Bone marrow (tissue), 2 donors: ENCODE measurements at regions not wholly inside any gene's neighbourhood (a gene's known extent, or its start where the extent isn't known, plus 50 kb on each side); places are given as distances from the start of the nearest gene placed in this dataset.
"Not testable (repeated sequence)": the region's sequence is repeated elsewhere in the genome, so short reads cannot be mapped to it uniquely, and the experiment has no call there.

Experiments used
- DNase-seq, 2 donors: peaks; one replicate each; lab custom pipeline; 2025; lab: John Stamatoyannopoulos, UW

- DNase-seq: no peak
These were observed 522.5 kb upstream of the DPP6 start for GRCh38 chr7:153529651-153530165.

DNA sequence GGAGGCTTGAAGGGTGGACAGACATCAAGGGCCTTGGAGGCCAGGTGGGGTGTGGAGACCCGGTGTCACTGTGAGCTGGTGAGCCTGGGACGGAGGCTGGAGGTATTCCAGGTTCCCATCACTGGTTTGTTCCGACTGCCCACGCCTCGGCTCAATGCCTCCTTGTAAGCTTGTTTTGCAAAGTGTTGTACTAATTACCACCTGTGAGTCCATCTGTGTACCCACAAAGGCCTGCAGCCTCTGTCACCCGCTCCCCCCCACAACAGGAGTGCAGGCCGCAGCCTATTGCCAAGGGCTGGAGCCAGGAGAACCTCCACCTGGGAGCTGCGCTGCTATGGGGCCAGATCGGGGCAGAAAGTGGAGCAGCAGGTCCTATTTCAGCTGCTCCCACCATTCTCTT, 521.8 kb upstream of the DPP6 start:
- DNase-seq: no peak

- no peak for DNase-seq
These were observed 519.9 kb upstream of the DPP6 start for GRCh38 chr7:153532326-153532725.

DNA sequence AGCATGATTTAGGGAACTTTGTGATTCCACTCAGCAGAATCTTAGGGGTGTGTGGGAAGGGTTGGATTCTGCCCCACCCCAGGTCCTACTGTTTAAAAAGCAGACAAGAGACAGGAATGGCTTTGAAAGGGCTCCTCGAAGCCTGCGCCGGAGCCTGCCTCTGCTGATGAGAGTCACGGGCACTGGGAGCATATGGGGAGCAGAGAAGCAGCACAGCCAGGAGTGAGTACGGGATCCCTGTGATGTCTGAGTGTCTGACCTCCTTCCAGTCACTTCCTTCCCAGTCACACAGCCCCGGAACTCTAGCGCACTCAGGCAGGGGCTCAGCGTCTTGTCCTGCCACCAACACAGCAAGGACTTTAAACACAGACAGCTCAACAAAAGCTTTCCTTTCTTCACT, 514.9 kb upstream of the DPP6 start:
- DNase-seq: no peak

DNA sequence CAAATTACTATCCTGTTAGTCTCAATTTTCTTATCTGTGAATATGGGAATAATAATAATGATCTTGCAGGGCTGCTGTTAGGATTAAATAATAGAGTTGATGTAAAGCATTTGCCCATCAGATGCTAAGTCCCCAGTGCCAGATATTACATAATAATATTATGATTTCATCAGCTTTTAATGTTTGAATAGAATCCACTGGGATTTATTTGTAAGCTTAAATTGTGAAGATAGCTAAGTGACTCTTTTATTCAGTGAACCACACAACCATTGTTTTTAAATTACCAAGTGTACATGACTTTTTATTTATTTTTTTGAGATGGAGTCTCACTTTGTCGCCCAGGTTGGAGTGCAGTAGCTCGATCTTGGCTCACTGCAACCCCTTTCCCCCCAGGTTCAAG, 510.3 kb upstream of the DPP6 start:
- no peak for DNase-seq

DNA sequence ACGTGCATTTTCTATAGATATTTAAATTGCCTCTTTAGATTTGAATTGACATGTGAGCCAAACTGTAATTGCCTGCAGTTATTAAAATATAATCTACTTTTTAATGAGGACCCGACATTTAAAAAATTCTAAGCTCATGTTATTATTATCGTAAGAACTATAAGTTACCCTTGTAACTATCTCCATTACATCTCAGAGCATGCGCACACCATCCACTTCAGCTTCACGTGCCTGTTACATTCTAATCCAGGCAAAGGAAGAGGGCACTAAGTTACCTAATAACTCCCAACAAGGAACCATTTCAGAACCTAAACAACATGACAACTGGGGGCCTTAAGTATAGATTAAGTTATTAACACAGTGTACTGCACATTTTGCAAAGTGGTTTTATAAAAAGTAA, 509.0 kb upstream of the DPP6 start:
- no peak for DNase-seq

GRCh38 chr7:153550173-153550572, 502.0 kb upstream of the DPP6 start:
- DNase-seq: no peak

GRCh38 chr7:153564391-153564790, 487.8 kb upstream of the DPP6 start:
- DNase-seq: no peak

- no peak for DNase-seq
These were observed 485.9 kb upstream of the DPP6 start for GRCh38 chr7:153566324-153566723.

DNA sequence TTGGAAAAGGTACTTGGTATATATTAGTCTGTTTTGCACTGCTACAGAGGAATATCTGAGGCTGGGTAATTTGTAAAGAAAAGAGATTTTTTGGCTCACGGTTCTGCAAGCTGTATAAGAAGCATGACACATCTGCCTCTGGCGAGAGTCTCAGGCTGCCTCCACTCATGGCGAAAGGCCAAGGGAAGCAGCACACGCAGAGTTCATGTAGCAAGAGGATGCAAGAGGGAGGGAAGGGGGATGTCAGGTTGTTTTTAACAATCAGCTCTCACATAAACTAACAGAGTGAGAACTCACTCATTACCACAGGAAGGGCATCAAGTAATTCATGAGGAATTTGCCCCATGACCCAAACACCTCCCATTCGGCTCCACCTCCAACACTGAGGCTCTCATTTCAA, 484.8 kb upstream of the DPP6 start:
- no peak for DNase-seq

- DNase-seq: not testable (repeated sequence)
These were observed 482.7 kb upstream of the DPP6 start for GRCh38 chr7:153569520-153569919.

DNA sequence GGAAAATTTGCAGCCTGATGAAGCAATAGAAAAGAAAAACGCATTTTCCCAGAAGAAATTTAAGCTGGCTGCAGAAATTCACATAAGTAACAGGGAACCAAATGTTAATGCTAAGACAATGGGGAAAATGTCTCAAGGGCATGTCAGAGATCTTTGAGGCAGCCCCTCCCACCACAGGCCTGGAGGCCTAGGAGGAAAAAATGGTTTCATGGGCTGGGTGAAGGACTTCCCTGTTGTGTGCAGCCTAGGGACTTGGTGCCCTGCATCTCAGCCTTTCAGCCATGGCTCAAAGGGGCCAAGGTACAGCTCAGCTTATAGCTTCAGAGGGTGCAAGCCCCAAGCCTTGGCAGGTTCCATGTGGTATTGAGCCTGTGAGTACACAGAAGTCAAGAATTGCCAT, 476.1 kb upstream of the DPP6 start:
- no peak for DNase-seq

- DNase-seq: no peak
These were observed 470.8 kb upstream of the DPP6 start for GRCh38 chr7:153581419-153581818.

DNA sequence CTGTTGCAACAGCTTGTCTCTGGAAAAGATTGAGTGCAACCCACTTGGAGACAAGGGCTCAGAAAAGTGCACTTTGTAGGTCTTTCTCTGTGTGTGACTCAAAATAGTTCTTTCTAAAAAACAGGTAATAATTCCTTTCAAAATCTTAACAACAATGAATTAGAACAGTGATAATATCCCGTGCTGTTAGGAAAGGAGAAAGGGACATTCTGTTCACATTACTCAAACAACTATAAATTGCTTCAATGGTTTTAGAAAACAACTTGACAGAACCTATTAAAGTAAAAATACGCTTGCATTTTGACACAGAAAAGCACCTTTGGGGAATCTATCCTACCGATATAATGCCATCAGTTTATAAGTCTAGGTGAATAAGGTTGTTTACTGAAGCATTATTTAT, 468.1 kb upstream of the DPP6 start:
- no peak for DNase-seq

DNA sequence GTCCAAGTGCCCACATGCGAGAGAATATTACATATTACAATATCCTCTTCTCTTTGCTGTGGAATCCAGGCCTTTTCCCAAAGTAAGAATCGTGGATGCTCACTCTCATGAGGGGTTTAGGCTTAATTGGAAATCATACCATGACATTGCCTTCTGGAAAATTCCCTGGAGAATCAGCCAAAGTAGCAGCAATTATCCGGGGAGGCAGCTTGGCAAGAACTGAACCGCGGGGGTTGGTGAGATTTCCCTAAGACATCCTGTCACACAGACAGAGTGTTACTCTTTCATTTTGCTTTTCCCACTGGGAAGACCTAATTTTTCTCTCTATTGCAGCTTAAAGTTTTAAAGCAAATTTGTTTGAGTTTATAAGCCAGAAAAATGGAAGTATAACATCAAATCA, 463.6 kb upstream of the DPP6 start:
- DNase-seq: no peak

DNA sequence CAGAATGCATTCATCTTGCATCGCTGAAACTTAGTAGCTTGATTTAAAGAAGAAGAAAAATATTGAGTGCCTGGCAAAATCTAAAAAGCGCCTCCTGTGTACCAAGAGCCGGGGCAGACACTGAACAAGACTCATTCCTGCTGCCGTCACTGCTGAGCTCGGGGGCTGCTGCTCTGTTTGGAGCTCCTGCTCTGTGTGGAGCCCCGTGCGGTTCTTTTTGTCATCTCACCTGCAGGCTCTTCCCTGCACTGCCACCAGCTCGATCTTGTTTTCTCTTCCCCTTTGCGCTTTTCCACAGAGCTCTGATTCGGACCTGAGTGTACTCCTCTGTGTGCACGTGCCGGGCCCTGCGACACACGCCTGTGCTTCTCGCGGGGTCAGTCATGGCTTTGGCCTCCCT, 462.1 kb upstream of the DPP6 start:
- no peak for DNase-seq

DNA sequence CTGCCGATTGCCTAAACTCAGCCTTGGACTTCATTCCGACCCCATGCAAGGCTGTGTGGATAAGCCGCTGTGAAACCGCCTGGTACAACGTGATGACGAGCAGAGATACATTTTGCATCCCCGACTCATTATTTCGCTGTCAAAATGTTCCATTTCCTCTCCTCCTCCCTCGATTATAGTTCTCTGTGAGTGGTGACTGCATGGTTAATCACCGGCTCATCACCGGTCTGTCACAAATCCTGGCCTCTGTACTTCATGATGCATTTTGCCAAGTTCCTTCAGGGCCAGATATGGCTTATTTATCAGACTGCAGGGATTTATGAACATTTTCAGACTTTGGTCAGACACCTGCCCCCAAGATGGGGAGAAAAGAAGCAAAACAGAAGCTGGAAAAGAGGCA, 461.6 kb upstream of the DPP6 start:
- DNase-seq: no peak

- no peak for DNase-seq
These were observed 444.8 kb upstream of the DPP6 start for GRCh38 chr7:153607354-153607753.

- DNase-seq: no peak
These were observed 435.4 kb upstream of the DPP6 start for GRCh38 chr7:153616711-153617325.

GRCh38 chr7:153627323-153627722, 424.9 kb upstream of the DPP6 start:
- no peak for DNase-seq

- DNase-seq: no peak
These were observed 423.8 kb upstream of the DPP6 start for GRCh38 chr7:153628406-153628805.

GRCh38 chr7:153628825-153629224, 423.4 kb upstream of the DPP6 start:
- DNase-seq: no peak

DNA sequence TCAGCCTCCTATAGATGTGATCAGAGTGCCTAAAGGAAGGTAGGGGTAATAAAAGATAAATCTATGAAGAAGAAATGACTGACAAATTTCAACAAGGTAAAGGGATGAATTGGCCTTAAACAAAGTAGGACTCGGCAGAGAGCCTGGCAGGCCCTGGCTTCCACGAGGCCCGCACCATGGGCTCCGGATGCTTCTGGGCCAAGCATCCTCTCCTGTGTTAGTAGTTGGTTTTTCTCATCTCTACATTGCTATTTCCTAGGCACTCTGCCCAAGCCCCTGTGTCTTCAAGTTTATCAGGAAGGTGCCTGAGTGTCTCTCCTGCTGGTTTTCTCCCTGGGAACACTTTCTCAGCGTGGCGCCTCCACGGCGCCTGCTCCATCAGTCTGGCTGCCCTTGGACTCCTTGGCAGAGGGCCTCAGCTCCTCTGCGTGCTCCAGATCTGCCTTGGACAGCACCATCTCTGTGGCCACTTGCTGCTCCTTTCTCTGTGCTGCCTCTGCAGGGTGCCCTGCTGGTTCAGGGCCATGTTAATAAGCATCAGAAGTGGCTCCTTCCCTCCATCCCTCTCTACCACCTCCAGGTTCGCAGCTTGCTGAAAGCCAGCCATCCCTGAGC, 413.3 kb upstream of the DPP6 start:
- DNase-seq: no peak

- no peak for DNase-seq
These were observed 411.6 kb upstream of the DPP6 start for GRCh38 chr7:153640586-153640985.
